Embryonic facial prominence (tissue), 1 donor: ENCODE measurements at regions not wholly inside any gene's neighbourhood (a gene's known extent, or its start where the extent isn't known, plus 50 kb on each side); places are given as distances from the start of the nearest gene placed in this dataset.
"Not testable (repeated sequence)": the region's sequence is repeated elsewhere in the genome, so short reads cannot be mapped to it uniquely, and the experiment has no call there.

Source experiments
- DNase-seq: peaks from one replicate; pipeline ENCODE4 v3.0.0-alpha.2; 2016; ENCODE audit errors: extremely low spot score

DNA sequence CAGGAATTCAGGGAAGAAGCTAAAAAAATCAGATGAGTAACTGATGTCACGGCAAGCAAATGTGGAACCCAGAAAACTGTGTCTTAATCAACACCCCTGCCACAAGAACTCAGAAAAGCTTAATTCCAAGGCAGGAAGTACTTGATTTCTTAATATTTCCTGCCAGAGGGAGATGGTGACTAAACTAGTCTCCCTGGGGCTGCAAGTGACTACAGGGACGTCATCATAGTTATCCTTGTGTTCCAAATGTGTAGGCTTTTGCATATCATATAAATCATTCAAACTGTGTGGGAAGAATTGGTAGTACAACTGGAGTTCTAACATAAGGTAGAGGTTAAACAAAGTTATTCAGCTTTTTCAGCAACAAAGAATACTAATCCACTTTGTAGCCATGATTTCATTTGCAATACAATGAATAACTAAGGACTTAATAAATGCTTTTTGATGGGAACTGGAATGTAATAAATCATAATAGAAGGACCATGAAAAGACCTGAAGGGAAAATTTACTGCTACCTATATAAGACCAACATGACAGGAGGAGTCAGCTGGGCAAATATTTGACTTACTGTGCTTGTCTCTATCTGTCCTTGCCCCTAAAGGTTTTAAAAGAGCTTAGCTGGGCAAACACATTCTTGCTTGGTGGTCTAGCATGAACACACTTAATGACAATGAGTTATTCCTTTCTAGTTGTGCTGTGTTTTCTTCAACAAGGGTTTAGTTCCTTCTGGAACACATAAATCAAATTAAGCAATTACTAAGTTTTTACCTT is 76.0 kb upstream of the NECTIN3 start:
- no peak for DNase-seq

GRCh38 chr3:110998766-110999165 is 72.8 kb upstream of the NECTIN3 start:
- not testable (repeated sequence) for DNase-seq

- not testable (repeated sequence) for DNase-seq
Observed at GRCh38 chr3:111006485-111006884, 65.1 kb upstream of the NECTIN3 start.

GRCh38 chr3:111012388-111013248 is 59.0 kb upstream of the NECTIN3 start:
- no peak for DNase-seq
